Muscle layer of colon (tissue), 2 donors: ENCODE measurements at regions not wholly inside any gene's neighbourhood (a gene's known extent, or its start where the extent isn't known, plus 50 kb on each side); places are given as distances from the start of the nearest gene placed in this dataset.
"Not testable (repeated sequence)": the region's sequence is repeated elsewhere in the genome, so short reads cannot be mapped to it uniquely, and the experiment has no call there.

Experiments
- H3K27ac ChIP-seq: one replicate; pipeline ENCODE4 v1.7.0; 2013; ENCODE audit warnings: low read depth, mild to moderate bottlenecking, low read length, moderate library complexity
- H3K27me3 ChIP-seq, 2 donors: one replicate each; pipeline ENCODE4 v1.7.0; 2013; ENCODE audit warnings: low read length in 2 of 2, mild to moderate bottlenecking in 2 of 2; ENCODE audit not compliant: insufficient read depth in 2 of 2, control insufficient read depth in 1 of 2
- H3K36me3 ChIP-seq: one replicate; pipeline ENCODE4 v1.7.0; 2013; ENCODE audit warnings: mild to moderate bottlenecking, low read length; ENCODE audit not compliant: insufficient read depth
- H3K4me1 ChIP-seq: one replicate; pipeline ENCODE4 v1.7.0; 2013; ENCODE audit warnings: mild to moderate bottlenecking, low read length; ENCODE audit not compliant: insufficient read depth
- H3K4me3 ChIP-seq, 2 donors: one replicate each; pipeline ENCODE4 v1.7.0; 2013; ENCODE audit warnings: low read length in 2 of 2, low read depth in 1 of 2, mild to moderate bottlenecking in 1 of 2, moderate library complexity in 1 of 2
- H3K9ac ChIP-seq: one replicate; pipeline ENCODE4 v1.7.0; 2013; ENCODE audit warnings: low read length
- H3K9me3 ChIP-seq: one replicate; pipeline ENCODE4 v1.7.0; 2013; ENCODE audit warnings: mild to moderate bottlenecking, low read length
- donor health status: abdominal sarcoma.
- donor health status: Adenocarcinoma of cecum.

DNA sequence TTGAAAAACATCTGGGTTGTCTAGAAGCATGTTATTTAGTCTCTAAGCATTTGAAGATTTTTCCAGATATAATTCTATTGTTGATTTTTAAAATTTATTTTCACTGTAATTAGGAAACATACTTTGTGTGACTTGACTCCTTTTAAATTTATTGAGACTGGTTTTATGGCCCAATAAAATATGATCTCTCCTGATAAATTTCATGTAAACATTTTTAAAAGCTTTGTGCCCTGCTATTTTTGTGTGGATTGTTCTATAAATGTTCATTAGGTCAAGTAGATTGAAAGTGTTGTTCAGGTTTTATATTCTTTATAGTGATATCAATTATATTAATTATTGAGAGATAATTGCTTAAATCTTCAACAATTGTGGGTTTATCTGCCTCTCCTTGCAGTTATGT, 105.4 kb downstream of the RFX6 start:
- no peak overlapping the region for H3K4me3 ChIP-seq
- no peak overlapping the region for H3K9ac ChIP-seq
- no peaks in the 10 kb centered on the region for H3K4me1 ChIP-seq
- H3K36me3 ChIP-seq, result no peaks in the 10 kb centered on the region
- H3K9me3 ChIP-seq, result no peaks in the 10 kb centered on the region
- H3K27me3 ChIP-seq, result no peaks in the 10 kb centered on the region
- no peak overlapping the region for H3K27ac ChIP-seq

DNA sequence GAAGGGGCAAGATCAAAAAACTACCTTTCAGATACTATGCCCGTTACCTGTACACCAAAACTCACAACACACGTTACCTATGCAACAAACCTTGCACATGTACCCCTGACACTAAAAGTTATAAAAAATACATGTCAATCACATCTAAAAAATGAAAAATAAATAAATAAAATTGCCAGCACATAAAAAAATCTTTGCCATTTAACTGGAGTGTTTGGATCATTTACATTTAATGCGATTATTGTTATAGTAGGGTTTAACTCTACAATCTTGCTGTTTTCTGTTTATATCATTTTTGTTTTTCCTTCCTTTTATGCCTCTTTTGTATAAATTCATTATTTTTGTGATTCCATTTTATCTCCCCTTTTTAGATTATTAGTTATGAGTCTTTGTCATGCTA, 106.3 kb downstream of the RFX6 start:
- H3K36me3 ChIP-seq, result no peaks in the 10 kb centered on the region
- no peak overlapping the region for H3K27ac ChIP-seq
- no peak overlapping the region for H3K9ac ChIP-seq
- H3K9me3 ChIP-seq, result no peaks in the 10 kb centered on the region
- no peaks in the 10 kb centered on the region for H3K27me3 ChIP-seq
- no peaks in the 10 kb centered on the region for H3K4me1 ChIP-seq
- no peak overlapping the region for H3K4me3 ChIP-seq

DNA sequence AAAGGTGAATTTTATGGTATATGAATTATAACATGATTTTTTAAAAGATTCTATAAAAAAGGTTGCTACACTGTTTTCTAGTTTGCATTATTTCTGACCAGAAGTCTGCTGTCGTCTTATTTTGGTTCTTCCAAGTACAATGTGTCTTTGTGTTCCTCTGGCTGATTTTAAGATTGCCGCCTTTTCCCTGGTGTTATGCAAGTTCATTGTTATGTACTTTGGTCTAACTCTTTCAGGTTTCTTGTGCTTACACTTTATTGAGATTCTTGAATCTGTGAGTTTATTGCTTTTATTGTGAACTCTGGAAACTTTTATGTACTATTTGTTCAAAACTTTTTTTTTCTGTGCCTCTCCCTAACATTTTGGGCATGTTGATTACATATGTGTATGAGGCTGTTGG, 109.8 kb downstream of the RFX6 start:
- Histone ChIP-seq H3K36me3 (no peaks in the 10 kb centered on the region), H3K9ac (no peak overlapping the region), H3K4me1 (no peaks in the 10 kb centered on the region), H3K4me3 (no peak overlapping the region), H3K9me3 (no peaks in the 10 kb centered on the region), H3K27ac (no peak overlapping the region), H3K27me3 (no peaks in the 10 kb centered on the region)

DNA sequence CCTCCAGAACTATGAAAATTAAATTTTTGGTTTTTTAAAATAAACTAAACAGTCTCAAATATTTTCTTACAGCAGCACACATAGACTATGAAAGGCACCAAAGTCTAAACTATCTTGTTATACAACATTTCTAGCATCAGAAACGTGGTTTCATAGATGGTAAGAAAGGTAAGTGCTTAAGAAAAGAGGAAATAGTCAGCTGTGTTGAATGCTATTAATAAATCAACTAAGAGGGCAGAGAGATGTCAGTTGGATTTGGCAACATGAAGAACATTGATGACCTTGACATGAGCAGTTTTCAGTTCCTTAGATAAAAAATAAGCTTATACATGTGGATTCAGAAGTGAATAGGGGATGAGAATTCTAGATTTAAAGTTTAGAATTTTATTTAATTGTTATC, 113.6 kb downstream of the RFX6 start:
- Histone ChIP-seq H3K4me1 (no peaks in the 10 kb centered on the region), H3K27ac (no peak overlapping the region), H3K27me3 (no peaks in the 10 kb centered on the region), H3K36me3 (no peaks in the 10 kb centered on the region), H3K9me3 (no peaks in the 10 kb centered on the region), H3K4me3 (no peak overlapping the region), H3K9ac (no peak overlapping the region)

DNA sequence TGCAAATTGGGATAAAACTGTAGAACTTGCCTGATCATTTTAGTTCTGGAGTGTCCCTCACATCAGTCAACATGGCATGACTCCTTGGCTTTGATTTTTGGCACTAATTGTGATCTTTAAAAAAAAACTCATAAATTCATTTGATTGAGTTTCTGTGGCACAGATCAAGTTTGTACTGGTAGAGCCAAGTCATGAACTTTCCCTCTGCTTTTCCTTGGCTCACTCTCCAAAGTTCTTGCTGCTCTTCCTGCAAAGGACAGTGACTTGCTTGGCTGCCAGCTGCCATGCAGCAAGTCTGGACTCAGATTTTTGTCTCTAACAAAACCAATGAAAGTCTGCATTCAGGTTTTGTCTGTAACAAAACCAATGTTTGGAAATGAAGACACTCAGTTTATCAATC, 115.5 kb downstream of the RFX6 start:
- Histone ChIP-seq H3K36me3 (no peaks in the 10 kb centered on the region), H3K27ac (no peak overlapping the region)

DNA sequence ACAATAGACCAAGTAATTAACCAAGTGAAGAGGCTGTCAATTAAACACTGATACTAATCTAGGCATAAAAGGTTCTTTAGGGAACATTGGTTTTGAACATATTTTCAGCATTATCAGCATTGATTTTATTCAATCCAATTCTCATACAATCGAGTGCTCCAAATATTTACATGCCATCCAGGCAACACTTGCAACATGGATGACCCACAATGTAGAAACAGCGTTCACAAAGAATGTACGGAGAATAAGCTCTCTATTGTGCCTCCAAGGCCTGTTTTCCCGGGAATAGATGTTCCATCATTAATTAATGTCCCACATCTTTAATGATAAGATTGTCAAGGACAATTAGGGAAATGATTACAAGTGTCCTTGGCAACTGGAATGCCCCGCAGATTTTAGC, 117.4 kb downstream of the RFX6 start:
- H3K27ac ChIP-seq, result no peak overlapping the region
- H3K9ac ChIP-seq, result no peak overlapping the region
- no peaks in the 10 kb centered on the region for H3K4me1 ChIP-seq
- H3K27me3 ChIP-seq, result no peaks in the 10 kb centered on the region
- no peaks in the 10 kb centered on the region for H3K9me3 ChIP-seq
- no peak overlapping the region for H3K4me3 ChIP-seq
- H3K36me3 ChIP-seq, result no peaks in the 10 kb centered on the region

More for the DNA sequence above, 115.5 kb downstream of the RFX6 start:
- H3K4me3 ChIP-seq, result no peak overlapping the region
- no peaks in the 10 kb centered on the region for H3K4me1 ChIP-seq
- no peaks in the 10 kb centered on the region for H3K27me3 ChIP-seq
- H3K9me3 ChIP-seq, result no peaks in the 10 kb centered on the region
- H3K9ac ChIP-seq, result no peak overlapping the region

DNA sequence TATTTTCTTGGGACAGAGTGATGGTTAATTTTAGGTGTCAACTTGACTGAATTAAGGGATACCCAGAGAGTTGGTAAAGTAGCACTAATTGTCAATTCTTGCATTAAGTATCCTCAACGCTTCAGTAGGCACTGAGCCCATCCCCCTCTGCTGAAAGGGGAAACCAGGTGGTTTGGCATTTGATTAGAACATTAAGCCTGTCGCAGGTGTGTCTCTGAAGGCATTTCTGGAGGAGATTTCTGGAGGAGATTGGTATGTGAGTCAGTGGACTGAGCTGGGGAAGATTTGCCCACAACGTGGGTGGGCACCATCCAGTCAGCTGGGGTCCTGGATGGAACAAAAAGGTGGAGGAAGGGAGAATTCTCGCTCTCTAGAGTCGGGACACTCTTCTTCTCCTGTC, 119.8 kb downstream of the RFX6 start:
- H3K36me3 ChIP-seq, result no peaks in the 10 kb centered on the region

DNA sequence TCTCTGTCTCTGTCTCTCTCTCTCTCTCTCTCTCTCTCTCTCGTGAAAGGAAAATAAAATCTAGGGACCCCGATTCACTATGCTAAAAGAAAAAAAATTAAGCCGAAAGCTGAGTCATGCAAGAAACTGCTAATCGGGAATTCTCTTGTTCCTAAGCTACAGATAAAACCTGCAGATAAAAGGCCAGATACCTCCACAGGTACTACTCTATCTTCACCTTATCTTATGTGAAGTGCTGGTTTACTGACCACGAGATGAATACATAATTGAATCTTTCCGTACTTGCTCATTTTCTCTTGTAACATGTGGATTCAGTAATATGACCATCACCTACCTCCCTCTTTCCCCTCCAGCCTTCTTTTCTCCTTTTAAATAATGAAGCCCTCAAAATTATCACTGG, 120.5 kb downstream of the RFX6 start:
- H3K9ac ChIP-seq, result no peak overlapping the region

More for the DNA sequence above, 119.8 kb downstream of the RFX6 start:
- H3K4me1 ChIP-seq, result no peaks in the 10 kb centered on the region
- no peaks in the 10 kb centered on the region for H3K27me3 ChIP-seq
- no peaks in the 10 kb centered on the region for H3K9me3 ChIP-seq
- no peak overlapping the region for H3K27ac ChIP-seq
- no peak overlapping the region for H3K4me3 ChIP-seq
- no peak overlapping the region for H3K9ac ChIP-seq

DNA sequence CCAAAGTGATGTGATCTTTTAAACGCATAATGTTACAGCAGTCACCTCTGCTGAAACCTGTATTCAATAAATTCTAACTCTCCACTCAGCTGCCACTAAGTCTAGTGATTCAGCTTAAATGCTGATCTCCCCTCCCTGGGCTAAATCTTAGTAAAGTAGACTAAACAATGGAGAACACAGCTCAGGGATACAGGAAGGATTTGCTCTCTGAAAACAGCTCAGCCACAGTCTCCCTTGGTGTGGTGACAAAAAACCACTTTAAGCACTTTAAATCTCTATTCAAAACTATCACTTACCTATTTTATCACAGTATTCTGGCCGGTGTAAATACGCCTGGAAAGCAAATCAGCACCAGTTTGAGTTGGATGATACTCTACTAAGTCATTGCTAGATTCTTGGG, 130.6 kb downstream of the RFX6 start:
- Histone ChIP-seq H3K27me3 (no peaks in the 10 kb centered on the region), H3K9ac (no peak overlapping the region), H3K36me3 (no peaks in the 10 kb centered on the region), H3K4me1 (no peaks in the 10 kb centered on the region), H3K27ac (no peak overlapping the region), H3K9me3 (no peaks in the 10 kb centered on the region), H3K4me3 (no peak overlapping the region)

More for the DNA sequence above, 120.5 kb downstream of the RFX6 start:
- no peaks in the 10 kb centered on the region for H3K9me3 ChIP-seq
- no peak overlapping the region for H3K4me3 ChIP-seq
- no peaks in the 10 kb centered on the region for H3K36me3 ChIP-seq
- H3K4me1 ChIP-seq, result no peaks in the 10 kb centered on the region
- no peaks in the 10 kb centered on the region for H3K27me3 ChIP-seq
- H3K27ac ChIP-seq, result no peak overlapping the region

DNA sequence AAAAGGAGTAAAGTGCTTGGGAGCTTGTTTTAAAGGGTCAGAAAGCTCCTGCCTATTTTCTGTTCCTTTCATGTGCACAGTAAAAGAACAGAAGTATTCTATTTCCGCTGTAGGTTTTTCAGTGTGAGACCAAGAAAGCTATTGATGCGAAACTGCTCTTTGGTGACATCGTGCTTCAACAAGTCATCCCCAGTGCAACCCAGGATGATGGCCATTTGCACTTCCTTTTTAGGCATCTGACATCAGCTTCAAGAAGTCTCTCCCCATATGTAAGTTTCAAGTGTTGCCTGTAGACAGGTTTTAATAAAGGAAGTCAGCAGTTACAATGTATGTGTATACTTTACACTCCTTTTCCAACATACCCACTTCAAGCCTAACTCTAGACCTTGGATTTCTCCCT, 131.6 kb downstream of the RFX6 start:
- no peaks in the 10 kb centered on the region for H3K27me3 ChIP-seq
- H3K4me3 ChIP-seq, result no peak overlapping the region
- H3K27ac ChIP-seq, result no peak overlapping the region
- H3K36me3 ChIP-seq, result no peaks in the 10 kb centered on the region
- no peaks in the 10 kb centered on the region for H3K4me1 ChIP-seq
- H3K9ac ChIP-seq, result no peak overlapping the region
- H3K9me3 ChIP-seq, result no peaks in the 10 kb centered on the region

DNA sequence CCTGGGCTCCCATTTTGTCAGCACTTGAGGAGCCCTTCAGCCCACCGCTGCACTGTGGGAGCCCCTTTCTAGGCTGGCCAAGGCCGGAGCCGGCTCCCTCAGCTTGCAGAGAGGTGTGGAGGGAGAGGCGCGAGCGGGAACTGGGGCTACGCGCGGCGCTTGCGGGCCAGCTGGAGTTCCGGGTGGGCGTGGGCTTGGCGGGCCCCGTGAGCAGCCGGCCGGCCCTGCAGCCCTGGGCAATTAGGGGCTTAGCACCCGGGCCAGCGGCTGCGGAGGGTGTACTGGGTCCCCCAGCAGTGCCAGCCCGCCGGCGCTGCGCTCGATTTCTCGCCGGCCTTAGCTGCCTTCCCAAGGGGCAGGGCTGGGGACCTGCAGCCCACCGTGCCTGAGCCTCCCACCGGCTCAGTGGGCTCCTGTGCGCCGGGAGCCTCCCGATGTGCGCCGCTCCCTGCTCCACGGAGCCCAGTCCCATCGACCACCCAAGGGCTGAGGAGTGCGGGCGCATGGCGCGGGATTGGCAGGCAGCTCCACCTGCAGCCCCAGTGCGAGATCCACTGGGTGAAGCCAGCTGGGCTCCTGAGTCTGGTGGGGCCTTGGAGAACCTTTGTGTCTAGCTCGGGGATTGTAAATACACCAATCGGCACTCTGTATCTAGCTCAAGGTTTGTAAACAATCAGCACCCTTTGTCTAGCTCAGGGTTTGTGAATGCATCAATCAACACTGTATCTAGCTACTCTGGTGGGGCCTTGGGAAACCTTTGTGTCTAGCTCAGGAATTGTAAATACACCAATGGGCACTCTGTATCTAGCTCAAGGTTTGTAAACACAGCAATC, 137.8 kb downstream of the RFX6 start:
- not testable (repeated sequence) for H3K9ac ChIP-seq, H3K27ac ChIP-seq, H3K36me3 ChIP-seq, H3K4me1 ChIP-seq, H3K27me3 ChIP-seq, H3K9me3 ChIP-seq, H3K4me3 ChIP-seq

DNA sequence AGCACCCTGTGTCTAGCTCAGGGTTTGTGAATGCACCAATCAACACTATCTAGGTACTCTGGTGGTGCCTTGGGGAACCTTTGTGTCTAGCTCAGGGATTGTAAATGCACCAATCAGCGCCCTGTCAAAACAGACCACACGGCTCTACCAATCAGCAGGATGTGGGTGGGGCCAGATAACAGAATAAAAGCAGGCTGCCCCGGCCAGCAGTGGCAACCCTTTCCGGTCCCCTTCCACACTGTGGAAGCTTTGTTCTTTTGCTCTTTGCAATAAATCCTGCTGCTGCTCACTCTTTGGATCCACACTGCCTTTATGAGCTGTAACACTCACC, 138.4 kb downstream of the RFX6 start:
- H3K9ac ChIP-seq, H3K4me3 ChIP-seq, H3K36me3 ChIP-seq, H3K27me3 ChIP-seq, H3K27ac ChIP-seq, H3K4me1 ChIP-seq, H3K9me3 ChIP-seq: not testable (repeated sequence)
